ENCODE measurements at regions not wholly inside any gene's neighbourhood (a gene's known extent, or its start where the extent isn't known, plus 50 kb on each side); places are given as distances from the start of the nearest gene placed in this dataset.

GRCh38 chrX:85499400-85499799 lies 119.9 kb upstream of the POF1B start:
- Mint-ChIP-seq H3K27ac (no peak overlapping the region), H3K27me3 (no peaks in the 10 kb centered on the region)
- DNase-seq = no peak

GRCh38 chrX:85493821-85494220 lies 114.4 kb upstream of the POF1B start:
- Mint-ChIP-seq H3K27ac (no peak overlapping the region), H3K4me3 (no peak overlapping the region), H3K4me1 (no peaks in the 10 kb centered on the region), H3K27me3 (no peaks in the 10 kb centered on the region), H3K9me3 (no peaks in the 10 kb centered on the region)
- DNase-seq (no peak), ATAC-seq (no peak)

More at GRCh38 chrX:85499400-85499799, 119.9 kb upstream of the POF1B start:
- Mint-ChIP-seq H3K9me3 (no peaks in the 10 kb centered on the region), H3K4me3 (no peak overlapping the region), H3K4me1 (no peaks in the 10 kb centered on the region)
- no peak for ATAC-seq

GRCh38 chrX:85454295-85454694 lies 74.8 kb upstream of the POF1B start:
- Mint-ChIP-seq H3K27me3 (no peaks in the 10 kb centered on the region), H3K4me1 (no peaks in the 10 kb centered on the region), H3K4me3 (no peak overlapping the region), H3K9me3 (no peaks in the 10 kb centered on the region), H3K27ac (no peak overlapping the region)
- no peak for DNase-seq
- no peak for ATAC-seq

- ATAC-seq = no peak
- Mint-ChIP-seq H3K27ac (no peak overlapping the region), H3K4me3 (no peak overlapping the region), H3K9me3 (peaks cover 8 to 11% of the 10 kb centered on the region in 2 donors), H3K27me3 (no peaks in the 10 kb centered on the region), H3K4me1 (no peaks in the 10 kb centered on the region)
- no peak for DNase-seq
Measured at GRCh38 chrX:85444613-85445012, 65.1 kb upstream of the POF1B start.

Data from stimulated activated naive CD8-positive, alpha-beta T cell treated with anti-CD3 and anti-CD28 coated beads, Interleukin-15, amount 100 ng/mL, for 72 hours (primary cell).